CD4-positive, alpha-beta T cell (primary cell): ENCODE measurements at regions not wholly inside any gene's neighbourhood (a gene's known extent, or its start where the extent isn't known, plus 50 kb on each side); places are given as distances from the start of the nearest gene placed in this dataset.

ENCODE experiments used
- ATAC-seq: fragments of 200-7000 bp; cut with Tn5 transposase; one replicate; pipeline ENCODE4 v1.10.0; 2022; ENCODE audit warnings: mild to moderate bottlenecking; ENCODE audit not compliant: poor library complexity
- CTCF ChIA-PET: fragments of 350-600 bp; sonication (Branson Sonifier 250); formaldehyde crosslinking; loops from one replicate; lab custom pipeline; 2021; ENCODE audit warnings: antibody characterized with exemption, inconsistent platforms; lab: Charles Lee
- POLR2A ChIA-PET: fragments of 350-600 bp; sonication (Branson Sonifier 250); formaldehyde crosslinking; loops from one replicate; lab custom pipeline; 2021; ENCODE audit warnings: antibody characterized with exemption, inconsistent platforms; lab: Charles Lee
- DNase-seq, 14 experiments: peaks; one replicate each; pipeline ENCODE4 v3.0.0-alpha.2; 2013 to 2020; ENCODE audit warnings: mixed read lengths in 2 of 14
- H3K27ac ChIP-seq, 2 donors: one replicate each; pipeline versions ENCODE4 v1.5.1 to v1.7.0; 2013; ENCODE audit warnings: low read length in 2 of 2, low read depth in 1 of 2, mild to moderate bottlenecking in 1 of 2
- H3K27me3 ChIP-seq, 2 experiments: 1 replicate in 1 of 2; 2 replicates in 1 of 2; pipeline versions ENCODE4 v1.6.1 to v1.7.0; 2013; ENCODE audit warnings: low read length in 2 of 2, control low read depth in 1 of 2, mild to moderate bottlenecking in 1 of 2, moderate library complexity in 1 of 2; ENCODE audit not compliant: insufficient read depth in 2 of 2, control insufficient read depth in 1 of 2
- H3K36me3 ChIP-seq: one replicate; pipeline ENCODE4 v1.6.1; 2013; ENCODE audit warnings: low read length, control low read depth; ENCODE audit not compliant: insufficient read depth
- H3K4me1 ChIP-seq: one replicate; pipeline ENCODE4 v1.6.1; 2013; ENCODE audit warnings: low read length, control low read depth; ENCODE audit not compliant: insufficient read depth
- H3K4me3 ChIP-seq: one replicate; pipeline ENCODE4 v1.5.1; 2013; ENCODE audit warnings: mild to moderate bottlenecking, low read length, moderate library complexity
- H3K9me3 ChIP-seq, 2 experiments: 1 replicate in 1 of 2; 2 replicates in 1 of 2; pipeline versions ENCODE4 v1.6.1 to v1.7.0; 2013; ENCODE audit warnings: low read length in 2 of 2, mild to moderate bottlenecking in 2 of 2, control low read depth in 1 of 2, moderate library complexity in 1 of 2; ENCODE audit not compliant: control insufficient read depth in 1 of 2, insufficient read depth in 1 of 2
- H3K27ac Mint-ChIP-seq: one replicate; pipeline ENCODE4 v1.8.0; 2020; ENCODE audit warnings: mixed read lengths
- H3K27me3 Mint-ChIP-seq: one replicate; pipeline ENCODE4 v1.8.0; 2021; ENCODE audit warnings: mixed read lengths
- H3K36me3 Mint-ChIP-seq: one replicate; pipeline ENCODE4 v1.8.0; 2021; ENCODE audit warnings: low read depth, mixed read lengths
- H3K4me1 Mint-ChIP-seq: one replicate; pipeline ENCODE4 v1.8.0; 2021; ENCODE audit warnings: low read depth, mixed read lengths
- H3K4me3 Mint-ChIP-seq: one replicate; pipeline ENCODE4 v1.8.0; 2020; ENCODE audit warnings: mild to moderate bottlenecking, mixed read lengths
- H3K9me3 Mint-ChIP-seq: one replicate; pipeline ENCODE4 v1.8.0; 2020; ENCODE audit warnings: mixed read lengths
- intact Hi-C, 2 experiments: fragments of 100-400 bp; cut with DNase I in 1 of 2; cut with micrococcal nuclease in 1 of 2; formaldehyde crosslinking; loops; one replicate each; pipeline versions ENCODE4 v1.15.1 to v1.9.0; 2023 to 2025; cut with DNase I, micrococcal nuclease
- TF ChIP-seq, protein P1 (sequence below): fragments of 200-600 bp; IDR thresholded peaks from one replicate; pipeline ENCODE4 v1.8.0; 2022; ENCODE audit warnings: antibody characterized with exemption, mild to moderate bottlenecking

DNA sequence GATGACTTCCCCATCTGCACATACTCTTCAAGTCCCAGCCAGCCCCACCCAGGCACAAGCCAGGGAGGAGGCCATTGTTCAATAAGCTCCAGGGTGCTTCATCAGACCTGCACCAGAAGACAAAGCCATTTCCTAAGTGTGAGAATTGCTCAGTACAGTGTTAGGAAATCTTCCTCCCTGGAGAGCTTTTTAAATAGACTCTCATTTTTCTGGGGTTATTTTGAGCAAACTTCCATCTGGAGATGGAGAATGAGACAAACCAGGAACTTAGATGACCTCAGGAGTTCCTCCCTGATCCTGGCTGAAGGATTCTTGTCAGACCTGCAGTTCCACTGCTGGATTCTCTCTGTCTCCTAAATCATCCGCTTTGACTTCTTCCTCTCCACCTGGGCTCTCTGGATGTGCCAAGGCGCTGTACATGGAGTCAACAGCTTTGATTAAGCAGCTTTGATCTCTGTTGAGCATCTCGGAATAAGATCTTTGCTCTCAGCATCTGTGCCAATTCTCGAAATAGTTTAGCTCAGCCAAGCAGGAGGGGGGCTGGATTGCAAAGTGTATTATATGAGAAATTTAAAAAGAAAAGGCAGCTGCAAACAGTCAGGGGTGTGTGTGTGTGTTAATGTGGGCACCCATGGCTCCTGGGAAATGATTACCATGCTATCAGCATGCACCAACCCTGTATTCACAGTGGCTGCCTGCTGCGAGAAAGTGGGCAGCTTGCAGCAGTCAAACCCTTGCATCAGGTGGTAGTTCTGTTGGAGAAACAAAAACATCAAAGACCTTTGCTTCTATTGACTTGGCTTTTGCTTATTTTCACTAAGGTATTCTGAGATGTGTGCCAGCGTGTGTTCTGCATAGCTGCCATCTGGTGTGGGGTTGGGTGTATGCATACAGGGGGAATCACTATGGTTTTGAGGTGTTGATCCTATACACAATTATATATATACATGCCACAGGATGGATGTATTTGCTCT lies 70.2 kb upstream of the NAV2 start:
- no peaks in the 10 kb centered on the region for H3K9me3 Mint-ChIP-seq
- H3K9me3 ChIP-seq, result no peaks in the 10 kb centered on the region
- TF ChIP-seq, protein P1, sequence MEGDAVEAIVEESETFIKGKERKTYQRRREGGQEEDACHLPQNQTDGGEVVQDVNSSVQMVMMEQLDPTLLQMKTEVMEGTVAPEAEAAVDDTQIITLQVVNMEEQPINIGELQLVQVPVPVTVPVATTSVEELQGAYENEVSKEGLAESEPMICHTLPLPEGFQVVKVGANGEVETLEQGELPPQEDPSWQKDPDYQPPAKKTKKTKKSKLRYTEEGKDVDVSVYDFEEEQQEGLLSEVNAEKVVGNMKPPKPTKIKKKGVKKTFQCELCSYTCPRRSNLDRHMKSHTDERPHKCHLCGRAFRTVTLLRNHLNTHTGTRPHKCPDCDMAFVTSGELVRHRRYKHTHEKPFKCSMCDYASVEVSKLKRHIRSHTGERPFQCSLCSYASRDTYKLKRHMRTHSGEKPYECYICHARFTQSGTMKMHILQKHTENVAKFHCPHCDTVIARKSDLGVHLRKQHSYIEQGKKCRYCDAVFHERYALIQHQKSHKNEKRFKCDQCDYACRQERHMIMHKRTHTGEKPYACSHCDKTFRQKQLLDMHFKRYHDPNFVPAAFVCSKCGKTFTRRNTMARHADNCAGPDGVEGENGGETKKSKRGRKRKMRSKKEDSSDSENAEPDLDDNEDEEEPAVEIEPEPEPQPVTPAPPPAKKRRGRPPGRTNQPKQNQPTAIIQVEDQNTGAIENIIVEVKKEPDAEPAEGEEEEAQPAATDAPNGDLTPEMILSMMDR, result no peak
- no peaks in the 10 kb centered on the region for H3K27me3 ChIP-seq
- ATAC-seq (no peak), DNase-seq (no peak)
- H3K27ac ChIP-seq, result no peak overlapping the region
- H3K4me3 Mint-ChIP-seq, result no peak overlapping the region
- peaks cover 8% of the 10 kb centered on the region for H3K27me3 Mint-ChIP-seq
- intact Hi-C loops, result no loop called here
- H3K36me3 ChIP-seq, result no peaks in the 10 kb centered on the region
- H3K4me3 ChIP-seq, result no peak overlapping the region
- H3K27ac Mint-ChIP-seq, result no peak overlapping the region
- ChIA-PET CTCF (no interaction called here), POLR2A (interaction anchor here (1.0 kb wide), 1 partner anchor 29 kb away, joined by 4 read pairs; no protein-coding TSS in a partner anchor)
- H3K4me1 Mint-ChIP-seq, result no peaks in the 10 kb centered on the region
- H3K4me1 ChIP-seq, result no peaks in the 10 kb centered on the region
- no peaks in the 10 kb centered on the region for H3K36me3 Mint-ChIP-seq

GRCh38 chr11:19639603-19640105 lies 73.0 kb upstream of the NAV2 start:
- no peak overlapping the region for H3K4me3 Mint-ChIP-seq
- CTCF ChIA-PET, result no interaction called here
- H3K9me3 ChIP-seq, result no peaks in the 10 kb centered on the region
- H3K27me3 ChIP-seq, result no peaks in the 10 kb centered on the region
- no peaks in the 10 kb centered on the region for H3K4me1 ChIP-seq
- DNase-seq (no peak), ATAC-seq (no peak)
- TF ChIP-seq, protein P1, result no peak
- H3K27ac Mint-ChIP-seq, result no peak overlapping the region
- no peaks in the 10 kb centered on the region for H3K4me1 Mint-ChIP-seq
- intact Hi-C loops, result loop anchor here in 1 of 2 experiments (10.0 kb wide), 1 partner anchor 65 kb away; no protein-coding TSS in a partner anchor
- H3K4me3 ChIP-seq, result no peak overlapping the region
- POLR2A ChIA-PET, result no interaction called here
- no peaks in the 10 kb centered on the region for H3K36me3 ChIP-seq
- no peak overlapping the region for H3K27ac ChIP-seq
- H3K27me3 Mint-ChIP-seq, result peaks cover 4% of the 10 kb centered on the region
- no peaks in the 10 kb centered on the region for H3K36me3 Mint-ChIP-seq
- peaks cover 3% of the 10 kb centered on the region for H3K9me3 Mint-ChIP-seq

- no peak for DNase-seq
- Mint-ChIP-seq H3K9me3 (peaks cover 3% of the 10 kb centered on the region), H3K27me3 (peaks cover 10% of the 10 kb centered on the region), H3K36me3 (no peaks in the 10 kb centered on the region), H3K4me1 (no peaks in the 10 kb centered on the region), H3K4me3 (no peak overlapping the region), H3K27ac (no peak overlapping the region)
- no peak overlapping the region for H3K4me3 ChIP-seq
- no peak for ATAC-seq
- no peaks in the 10 kb centered on the region for H3K36me3 ChIP-seq
- peaks cover 0 to 2% of the 10 kb centered on the region in 2 experiments for H3K27me3 ChIP-seq
- TF ChIP-seq, protein P1, result no peak
- no peaks in the 10 kb centered on the region for H3K4me1 ChIP-seq
- H3K9me3 ChIP-seq, result no peaks in the 10 kb centered on the region
- CTCF ChIA-PET, result no interaction called here
- intact Hi-C loops, result loop anchor here in 1 of 2 experiments (10.0 kb wide), 1 partner anchor 61 kb away; no protein-coding TSS in a partner anchor
- POLR2A ChIA-PET, result no interaction called here
- no peak overlapping the region for H3K27ac ChIP-seq
These were observed 77.3 kb upstream of the NAV2 start for GRCh38 chr11:19635332-19635731.
